ENCODE measurements at regions not wholly inside any gene's neighbourhood (a gene's known extent, or its start where the extent isn't known, plus 50 kb on each side); places are given as distances from the start of the nearest gene placed in this dataset.

GRCh38 chr12:28993720-28994119 is 155.4 kb upstream of the FAR2 start:
- Histone ChIP-seq H2AFZ (ENCODE audit: low read length) (no peak overlapping the region), H4K20me1 (ENCODE audit: insufficient read depth, low read length) (no peaks in the 10 kb centered on the region), H3K79me2 (ENCODE audit: insufficient read depth, low read length) (no peaks in the 10 kb centered on the region), H3K9me2 (ENCODE audit: low read depth, low read length) (no peaks in the 10 kb centered on the region), H3K4me3 (ENCODE audit: low read depth, low read length, poor library complexity, severe bottlenecking) (no peak overlapping the region), H3K36me3 (ENCODE audit: insufficient read depth, low read length) (no peaks in the 10 kb centered on the region), H3K27ac (ENCODE audit: low read depth, low read length, poor library complexity, severe bottlenecking) (no peak overlapping the region), H3K4me1 (ENCODE audit: insufficient read depth, low read length, severe bottlenecking) (no peaks in the 10 kb centered on the region), H3K4me2 (ENCODE audit: low read length) (no peak overlapping the region), H3K27me3 (ENCODE audit: insufficient read depth, low read length) (no peaks in the 10 kb centered on the region), H3F3A (ENCODE audit: insufficient read depth, low read length) (no peaks in the 10 kb centered on the region), H3K9ac (ENCODE audit: low read length) (no peak overlapping the region), H3K9me3 (ENCODE audit: low read length) (no peaks in the 10 kb centered on the region)
- no peak for TF ChIP-seq EZH2 (IDR thresholded peaks at IDR 0.05; ENCODE audit: borderline replicate concordance, low read length)
- TF ChIP-seq CTCF (IDR thresholded peaks at IDR 0.05; ENCODE audit: low read length) = no peak

DNA sequence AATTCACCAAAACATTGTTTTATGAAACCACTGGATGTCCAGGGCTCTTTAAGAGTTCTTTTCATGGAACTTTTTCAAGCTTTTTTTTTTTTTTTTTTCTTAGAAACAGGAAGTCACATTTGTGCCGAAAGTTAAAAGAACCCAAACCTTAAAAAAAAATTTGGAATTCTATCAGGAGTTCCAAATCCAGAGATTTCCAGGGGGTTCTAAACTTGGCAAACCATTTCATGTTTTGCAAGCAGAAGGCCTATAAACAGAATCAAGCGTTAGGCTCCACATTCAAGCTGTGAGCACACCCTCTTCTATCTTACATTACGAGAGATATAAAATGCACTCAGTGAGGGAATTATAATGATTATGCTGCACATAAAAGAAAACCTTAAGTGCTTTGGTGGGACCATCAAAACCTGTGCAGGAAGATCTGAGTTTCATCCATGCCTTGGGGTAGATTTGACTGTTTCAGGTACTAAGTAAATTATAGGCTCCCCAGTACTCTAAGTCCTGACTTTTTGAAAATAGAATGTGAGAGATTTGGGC is 154.8 kb upstream of the FAR2 start:
- Histone ChIP-seq H3K9ac (ENCODE audit: low read length) (no peak overlapping the region), H2AFZ (ENCODE audit: low read length) (no peak overlapping the region), H3K27ac (ENCODE audit: low read depth, low read length, poor library complexity, severe bottlenecking) (no peak overlapping the region)

DNA sequence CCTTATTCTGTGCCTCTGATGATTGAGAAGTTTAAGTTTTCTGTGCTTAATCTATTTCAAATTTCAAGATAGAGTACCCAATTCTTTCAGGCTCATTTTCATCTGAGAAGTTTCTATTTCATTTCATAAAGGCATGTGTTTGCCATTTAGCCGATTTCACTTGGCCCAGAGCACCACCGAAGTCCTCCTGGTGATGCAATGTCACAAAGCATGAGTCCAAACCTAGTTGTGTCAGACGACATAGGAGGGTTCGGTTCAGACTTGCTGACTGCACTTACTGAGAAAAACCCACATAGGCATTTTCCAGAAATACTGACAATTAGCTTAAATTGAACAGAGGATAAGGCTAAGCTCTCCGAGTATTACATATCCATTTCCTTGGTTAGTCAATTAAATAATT is 152.4 kb upstream of the FAR2 start:
- Histone ChIP-seq H3K27ac (ENCODE audit: low read depth, low read length, poor library complexity, severe bottlenecking) (no peak overlapping the region), H3K9me2 (ENCODE audit: low read depth, low read length) (no peaks in the 10 kb centered on the region), H3K4me3 (ENCODE audit: low read depth, low read length, poor library complexity, severe bottlenecking) (no peak overlapping the region), H4K20me1 (ENCODE audit: insufficient read depth, low read length) (no peaks in the 10 kb centered on the region), H3K79me2 (ENCODE audit: insufficient read depth, low read length) (no peaks in the 10 kb centered on the region), H3K27me3 (ENCODE audit: insufficient read depth, low read length) (no peaks in the 10 kb centered on the region), H3K4me2 (ENCODE audit: low read length) (no peak overlapping the region), H3K9me3 (ENCODE audit: low read length) (no peaks in the 10 kb centered on the region), H3F3A (ENCODE audit: insufficient read depth, low read length) (no peaks in the 10 kb centered on the region), H2AFZ (ENCODE audit: low read length) (no peak overlapping the region), H3K9ac (ENCODE audit: low read length) (no peak overlapping the region), H3K4me1 (ENCODE audit: insufficient read depth, low read length, severe bottlenecking) (no peaks in the 10 kb centered on the region), H3K36me3 (ENCODE audit: insufficient read depth, low read length) (no peaks in the 10 kb centered on the region)
- no peak for TF ChIP-seq CTCF (IDR thresholded peaks at IDR 0.05; ENCODE audit: low read length)
- no peak for TF ChIP-seq EZH2 (IDR thresholded peaks at IDR 0.05; ENCODE audit: borderline replicate concordance, low read length)

More for the DNA sequence above, 154.8 kb upstream of the FAR2 start:
- no peaks in the 10 kb centered on the region for H3K79me2 ChIP-seq (ENCODE audit: insufficient read depth, low read length)
- H3F3A ChIP-seq (ENCODE audit: insufficient read depth, low read length) = no peaks in the 10 kb centered on the region
- H3K36me3 ChIP-seq (ENCODE audit: insufficient read depth, low read length) = no peaks in the 10 kb centered on the region
- H3K9me3 ChIP-seq (ENCODE audit: low read length) = no peaks in the 10 kb centered on the region
- no peaks in the 10 kb centered on the region for H4K20me1 ChIP-seq (ENCODE audit: insufficient read depth, low read length)
- TF ChIP-seq CTCF (IDR thresholded peaks at IDR 0.05; ENCODE audit: low read length) (no peak), EZH2 (IDR thresholded peaks at IDR 0.05; ENCODE audit: borderline replicate concordance, low read length) (no peak)
- H3K27me3 ChIP-seq (ENCODE audit: insufficient read depth, low read length) = no peaks in the 10 kb centered on the region
- no peaks in the 10 kb centered on the region for H3K9me2 ChIP-seq (ENCODE audit: low read depth, low read length)
- no peaks in the 10 kb centered on the region for H3K4me1 ChIP-seq (ENCODE audit: insufficient read depth, low read length, severe bottlenecking)
- no peak overlapping the region for H3K4me3 ChIP-seq (ENCODE audit: low read depth, low read length, poor library complexity, severe bottlenecking)
- no peak overlapping the region for H3K4me2 ChIP-seq (ENCODE audit: low read length)
